GM21786 (cell line): ENCODE measurements at regions not wholly inside any gene's neighbourhood (a gene's known extent, or its start where the extent isn't known, plus 50 kb on each side); places are given as distances from the start of the nearest gene placed in this dataset.
"Not testable (repeated sequence)": the region's sequence is repeated elsewhere in the genome, so short reads cannot be mapped to it uniquely, and the experiment has no call there.

Experiments
- ATAC-seq: cut with Tn5 transposase; IDR thresholded peaks from one replicate; pipeline ENCODE4 v1.9.1; 2021; ENCODE audit not compliant: unreplicated experiment

DNA sequence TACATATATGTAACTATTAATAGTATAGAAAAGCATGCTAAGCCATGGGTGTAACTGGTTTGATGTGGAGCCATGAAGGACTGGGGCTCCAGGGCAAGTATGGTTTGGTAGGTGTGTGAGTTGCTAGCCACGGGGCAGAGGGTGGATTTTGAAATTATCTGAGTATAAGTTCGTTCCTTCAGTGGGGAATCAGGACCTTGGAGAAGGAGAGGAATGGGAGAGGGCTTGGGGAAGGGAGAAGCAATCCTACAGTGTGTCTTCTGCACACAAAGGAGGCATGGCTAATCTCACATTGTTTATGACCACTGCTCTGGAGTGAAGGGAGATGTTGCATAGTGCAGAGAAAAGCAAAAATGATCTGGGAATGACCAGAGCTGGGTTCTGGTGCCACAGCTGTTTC lies 127.8 kb upstream of the CADM1 start:
- ATAC-seq, result no peak

DNA sequence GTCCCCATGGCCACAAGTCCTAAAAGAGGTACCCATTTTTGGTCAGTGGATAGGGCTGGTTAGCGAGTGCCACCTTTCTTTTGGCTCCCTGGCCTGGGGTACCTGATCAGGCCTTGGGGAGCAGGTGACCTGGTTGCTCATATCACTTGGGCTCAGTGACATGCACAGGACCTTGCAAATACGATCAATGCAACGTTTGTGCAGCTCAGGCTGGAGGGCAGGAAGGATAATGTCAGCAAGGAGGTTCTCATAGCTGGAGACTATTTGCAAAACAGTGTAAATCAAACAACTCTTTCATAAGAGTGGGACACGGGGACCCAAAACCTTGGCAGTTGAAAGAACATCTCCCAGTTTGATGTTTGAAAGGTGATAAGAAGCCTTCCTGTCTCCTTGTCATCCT lies 127.4 kb upstream of the CADM1 start:
- no peak for ATAC-seq

DNA sequence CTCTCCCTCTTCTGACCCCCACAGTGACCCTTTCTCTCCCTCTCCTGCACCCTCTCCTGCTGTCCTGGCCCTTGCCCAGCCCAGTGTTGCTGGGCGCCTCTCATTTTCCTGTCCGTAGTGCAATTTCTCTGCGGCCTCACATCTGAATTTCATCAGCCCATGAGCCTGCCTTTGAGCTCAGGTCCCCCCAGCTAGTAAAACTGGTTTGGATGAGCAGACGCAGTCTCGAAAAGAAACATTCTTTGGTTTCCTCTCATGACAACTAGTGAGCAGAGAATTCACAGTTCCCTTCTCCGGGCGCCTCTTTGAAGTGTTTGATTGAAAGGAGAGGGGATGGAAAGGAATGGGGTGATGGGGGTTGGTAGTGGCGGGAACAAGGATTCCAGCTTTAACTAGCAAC lies 126.0 kb upstream of the CADM1 start:
- ATAC-seq, result no peak

DNA sequence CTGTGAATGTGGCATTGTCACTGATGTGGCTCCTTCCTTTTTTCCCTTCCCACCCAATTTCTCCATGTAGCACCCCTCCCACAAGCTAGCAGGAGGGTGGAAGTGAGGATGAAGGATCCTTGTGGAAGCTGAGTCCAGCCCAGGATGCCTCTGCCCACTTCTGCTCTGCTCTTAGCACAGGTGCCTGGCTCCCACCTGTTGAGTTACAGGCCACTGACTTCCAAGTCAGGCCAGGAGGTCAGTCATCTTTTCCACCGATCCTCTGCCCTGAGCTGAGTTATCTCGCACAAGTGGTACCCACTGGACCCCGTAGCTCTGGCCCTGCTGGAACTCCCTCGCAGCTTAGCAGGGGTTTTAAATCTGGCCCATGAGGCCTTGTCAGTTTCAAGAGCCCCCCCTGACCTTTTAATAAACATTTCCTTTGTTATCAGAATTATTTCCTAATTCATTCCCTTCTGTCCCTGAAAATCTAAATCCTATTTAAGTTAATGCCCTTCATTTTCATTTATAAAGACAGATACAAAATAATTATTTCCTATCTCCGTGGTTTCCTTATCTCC lies 125.3 kb upstream of the CADM1 start:
- ATAC-seq, result no peak

DNA sequence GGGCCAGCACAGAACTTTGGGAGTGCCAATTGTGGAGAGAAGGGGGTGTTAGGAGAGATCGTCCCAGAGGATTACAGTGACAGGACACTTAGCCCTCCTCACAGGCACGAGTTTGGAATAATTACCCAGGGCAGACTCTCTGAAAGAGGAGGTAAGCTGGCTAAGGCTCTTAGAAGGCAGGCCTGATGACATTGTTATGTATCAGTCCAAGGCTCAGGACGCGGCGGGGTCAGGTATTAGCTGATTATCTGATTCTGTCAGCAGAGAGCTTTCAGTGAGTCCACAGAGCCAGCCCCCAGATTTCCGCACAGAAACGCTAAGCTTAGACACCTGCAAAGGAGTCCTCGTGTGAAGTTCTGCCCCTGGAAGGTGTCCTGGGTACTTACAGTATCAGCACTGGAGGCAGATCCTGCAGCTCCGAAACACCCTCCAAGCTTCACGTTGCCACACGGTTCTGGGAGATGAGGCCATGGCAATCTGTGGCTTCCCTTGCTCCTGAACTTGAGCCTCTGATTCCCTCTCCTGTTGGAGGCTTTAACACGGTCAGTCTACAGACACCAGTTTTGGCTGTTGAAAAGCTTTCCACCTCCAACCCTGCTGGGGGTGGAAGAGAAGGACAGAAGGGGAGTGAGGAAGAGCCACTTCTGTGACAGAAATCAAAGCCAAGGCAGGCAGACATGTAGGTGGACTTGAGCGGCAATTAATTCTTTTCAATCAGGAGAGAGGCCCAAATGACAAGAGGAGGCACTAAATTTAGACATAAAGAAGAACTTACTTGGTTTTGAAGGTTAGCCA lies 123.6 kb upstream of the CADM1 start:
- ATAC-seq, result no peak

DNA sequence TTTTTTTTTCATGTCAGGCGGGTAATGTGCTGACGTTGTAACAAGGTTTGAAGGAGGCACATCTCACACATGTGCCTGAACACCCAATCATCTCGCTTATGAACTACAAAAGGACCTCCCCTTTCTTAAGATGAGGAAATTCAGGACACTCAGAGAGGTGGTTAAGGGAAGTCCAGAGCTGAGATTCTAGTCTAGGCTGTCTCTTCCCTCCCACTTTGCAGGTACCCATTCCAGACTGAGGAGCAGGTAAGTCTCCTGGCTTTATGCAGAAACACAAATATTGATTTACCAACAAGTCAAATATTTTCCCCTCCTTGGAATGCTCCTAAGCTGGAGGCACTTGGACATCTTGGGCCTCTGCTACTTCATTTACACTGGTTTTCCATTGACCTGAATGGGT lies 122.9 kb upstream of the CADM1 start:
- ATAC-seq, result no peak

DNA sequence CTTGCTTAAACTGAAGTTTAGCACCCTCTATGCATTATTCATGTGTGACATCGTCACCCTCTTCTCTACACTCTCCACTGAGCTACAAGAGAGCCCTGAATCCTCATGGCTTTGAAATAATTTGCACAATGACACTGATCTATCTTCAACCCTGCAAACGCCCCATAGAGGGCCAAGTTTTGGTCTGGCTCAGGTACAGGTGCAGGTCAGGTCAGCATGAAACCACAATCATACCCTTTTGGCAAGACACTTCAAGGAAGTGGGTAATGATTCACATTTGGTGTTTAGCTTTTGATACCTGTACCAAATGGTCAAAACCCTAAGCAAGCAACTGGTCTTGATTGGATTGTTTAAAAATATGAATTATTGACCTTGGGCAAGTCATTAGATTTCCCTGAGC lies 122.2 kb upstream of the CADM1 start:
- no peak for ATAC-seq

DNA sequence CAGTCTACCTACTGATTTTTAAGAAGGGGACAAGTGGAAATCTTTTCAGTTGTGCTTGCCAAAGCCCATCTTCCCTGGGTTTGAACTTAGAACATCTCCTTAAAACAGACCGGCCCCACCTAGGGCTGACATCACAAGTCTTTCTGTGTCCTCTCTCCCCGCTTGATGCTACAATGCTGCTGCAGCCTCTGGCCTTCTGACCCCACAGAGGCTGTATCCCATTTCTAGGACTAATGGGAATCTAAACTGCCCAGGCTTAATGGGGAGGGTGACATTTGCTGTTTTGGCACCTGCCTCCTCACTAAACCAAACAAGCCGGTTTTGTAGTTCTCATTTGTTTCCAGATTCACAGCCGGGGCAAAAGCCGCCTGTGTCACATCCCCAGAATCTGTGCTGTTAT lies 121.3 kb upstream of the CADM1 start:
- ATAC-seq, result no peak

DNA sequence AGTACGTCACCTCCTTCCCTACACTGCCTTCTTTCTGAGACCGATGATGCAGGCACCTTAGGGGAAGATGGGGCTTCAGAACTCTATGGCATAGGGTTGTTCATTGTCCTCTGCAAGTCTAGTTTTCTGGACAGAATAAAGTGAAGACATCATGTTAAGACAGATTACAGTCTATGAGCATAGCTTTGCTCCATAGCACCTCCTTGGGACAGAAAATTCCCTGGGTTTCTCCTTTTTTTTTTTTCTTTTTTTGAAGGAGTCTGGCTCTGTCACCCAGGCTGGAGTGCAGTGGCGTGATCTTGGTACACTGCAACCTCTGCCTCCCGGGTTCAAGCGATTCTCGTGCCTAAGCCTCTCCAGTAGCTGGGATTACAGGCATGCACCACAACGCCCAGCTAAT lies 119.8 kb upstream of the CADM1 start:
- ATAC-seq, result no peak

DNA sequence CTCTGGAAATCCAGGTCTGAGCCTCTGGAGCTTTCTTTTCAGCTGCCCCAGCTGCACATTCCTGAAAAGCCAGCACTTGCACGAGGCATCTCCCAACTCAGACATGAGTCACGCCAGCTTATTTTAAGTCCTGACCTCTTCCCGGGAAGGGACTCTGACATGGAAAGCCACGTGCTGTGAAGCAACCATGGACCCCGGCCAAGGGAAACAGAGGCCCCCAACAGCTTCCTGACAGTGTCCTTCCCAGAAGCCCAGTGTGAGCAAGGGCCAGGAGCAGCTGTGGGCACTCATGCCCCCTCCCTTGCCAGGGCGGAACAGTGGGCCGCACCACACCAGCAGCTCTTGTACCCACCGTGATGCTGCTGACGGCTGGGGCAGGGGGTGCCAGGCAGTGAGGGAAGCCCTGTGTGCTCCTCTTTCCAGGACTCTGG lies 118.8 kb upstream of the CADM1 start:
- ATAC-seq, result no peak

DNA sequence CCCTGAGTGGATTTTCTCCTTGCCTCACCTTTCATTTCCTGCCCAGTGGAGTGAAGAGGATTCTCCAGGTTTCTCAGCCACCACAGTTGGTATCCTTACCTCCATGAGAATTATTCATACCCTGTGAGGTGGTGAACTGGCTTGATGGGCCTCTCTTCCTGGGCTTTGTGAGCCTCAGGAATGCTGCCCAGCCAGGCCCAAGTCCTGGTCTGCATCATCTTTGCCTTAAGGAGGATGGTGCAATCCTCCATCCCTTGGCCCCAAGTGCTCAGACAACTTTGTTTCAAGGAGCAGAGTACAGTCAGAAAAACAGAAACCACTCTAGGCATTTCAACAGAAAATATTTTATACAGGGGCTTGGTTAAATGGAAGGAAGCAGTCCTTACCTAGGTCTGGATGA lies 114.2 kb upstream of the CADM1 start:
- no peak for ATAC-seq

DNA sequence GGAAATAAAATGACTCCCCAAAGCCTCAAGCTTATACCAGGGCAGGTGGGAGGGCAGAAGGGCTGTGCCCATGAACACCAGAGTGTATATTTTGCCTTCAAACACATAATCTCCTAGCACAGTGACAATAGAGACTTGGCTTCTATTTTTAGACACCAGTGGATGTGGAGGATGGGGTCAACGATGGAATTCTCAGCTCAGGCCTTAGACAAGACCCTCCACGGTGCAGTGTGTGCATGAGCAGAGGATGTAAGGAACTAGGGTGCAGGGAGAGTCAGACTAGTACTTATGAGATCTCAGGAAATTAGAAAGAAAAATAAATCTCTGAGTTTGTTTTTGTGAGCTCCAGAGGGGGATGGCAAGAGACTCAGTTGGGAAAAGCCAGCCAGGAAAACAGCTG lies 113.6 kb upstream of the CADM1 start:
- ATAC-seq, result no peak

DNA sequence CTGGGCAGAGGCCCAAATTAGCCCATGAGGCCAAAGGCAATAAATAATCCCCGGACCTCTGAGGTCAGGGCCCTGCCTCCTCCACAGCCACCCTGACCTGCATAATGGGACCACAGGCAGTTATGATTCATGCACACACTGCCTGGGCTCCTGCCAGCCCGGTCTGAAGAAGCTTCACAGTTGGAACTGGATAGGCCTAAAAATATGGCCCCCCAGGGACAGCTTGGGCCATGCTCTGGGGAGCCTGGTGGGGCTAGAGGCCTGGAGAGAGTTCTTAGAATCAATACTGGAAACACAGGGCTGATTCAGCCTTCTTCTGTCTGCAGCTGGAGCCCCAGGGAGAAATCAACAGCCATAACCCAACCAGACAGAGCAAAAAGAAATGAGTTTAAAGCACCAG lies 112.8 kb upstream of the CADM1 start:
- ATAC-seq, result no peak

DNA sequence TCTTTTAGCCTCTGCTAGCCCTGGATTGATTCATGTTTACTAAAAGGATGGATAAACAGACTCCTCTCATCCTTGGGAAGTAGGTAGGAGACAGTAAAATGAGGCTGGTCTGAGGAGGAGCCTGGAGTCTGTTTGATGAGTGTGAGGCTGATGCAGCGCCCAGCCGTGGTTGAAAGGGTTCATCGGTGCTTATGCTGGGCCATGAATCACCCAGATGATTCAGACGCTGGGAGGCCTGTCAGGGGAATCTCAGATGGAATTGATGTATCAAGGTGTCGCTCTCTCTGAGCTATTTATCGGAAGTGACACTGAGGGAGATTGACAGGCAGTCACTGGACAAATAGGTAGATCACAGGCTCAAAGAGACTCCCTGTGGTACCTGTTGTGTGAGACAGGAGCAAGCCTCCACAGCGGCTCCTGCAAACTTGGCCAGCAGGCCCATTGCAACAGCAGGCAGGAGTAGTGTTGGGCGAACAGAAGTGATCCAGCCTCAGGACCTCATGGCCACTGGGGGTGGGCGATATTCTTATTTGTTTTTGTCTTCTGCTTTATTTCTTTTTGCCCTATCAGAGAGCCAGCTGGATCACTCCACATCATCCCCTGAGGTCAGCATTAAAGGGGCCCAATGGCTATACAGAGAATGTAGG lies 109.9 kb upstream of the CADM1 start:
- ATAC-seq, result no peak

DNA sequence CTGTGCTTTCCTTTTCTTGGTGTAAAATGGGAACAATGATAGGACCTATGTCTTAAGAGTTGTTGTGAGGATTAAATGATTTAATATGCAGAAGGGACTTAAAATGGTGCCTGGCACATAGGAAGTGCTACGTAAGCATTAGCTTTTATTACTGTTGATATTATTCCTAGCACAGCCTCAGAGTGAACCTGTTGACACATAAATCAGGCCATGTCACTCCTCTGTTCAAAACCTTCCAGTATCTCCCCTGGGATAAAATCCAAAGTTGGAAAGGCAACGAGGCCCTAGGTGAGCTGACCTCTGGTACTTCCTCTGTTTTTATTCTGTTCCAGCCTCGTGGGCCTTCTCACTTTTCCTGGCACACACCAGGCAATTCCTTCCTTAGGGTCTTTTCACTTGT lies 108.8 kb upstream of the CADM1 start:
- ATAC-seq, result no peak

DNA sequence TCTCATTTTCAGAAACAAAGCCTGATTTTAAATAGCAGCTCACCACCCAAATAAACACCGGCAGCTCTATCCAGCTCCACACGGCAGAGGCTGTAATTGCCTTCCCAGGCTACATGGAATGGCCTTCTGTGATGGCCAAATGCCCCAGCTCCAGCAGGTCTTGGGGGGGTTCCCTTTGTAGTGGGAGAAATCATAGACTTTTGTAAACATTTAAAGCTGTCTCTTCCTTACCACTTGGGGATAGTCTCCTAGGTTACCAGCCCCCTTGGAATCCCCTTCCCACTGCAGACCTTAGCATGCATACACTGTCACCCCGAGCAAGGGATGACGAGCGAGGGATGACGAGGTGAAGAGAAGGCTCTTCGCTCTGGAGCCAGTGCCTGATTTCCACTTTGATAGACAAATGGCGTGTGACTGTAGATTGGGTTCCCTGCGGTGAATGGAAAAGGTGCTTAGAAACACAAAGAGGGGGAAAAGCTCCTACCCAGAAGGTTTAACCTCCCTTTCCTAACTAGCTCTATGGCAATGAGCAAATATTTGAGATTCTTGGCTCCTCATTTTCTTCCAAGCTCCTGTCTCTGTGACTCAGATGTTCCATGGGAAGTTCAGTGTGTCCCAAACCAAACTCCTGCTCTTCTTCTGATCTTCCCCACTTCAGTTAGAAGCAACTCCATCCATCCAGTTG lies 108.0 kb upstream of the CADM1 start:
- ATAC-seq, result no peak

DNA sequence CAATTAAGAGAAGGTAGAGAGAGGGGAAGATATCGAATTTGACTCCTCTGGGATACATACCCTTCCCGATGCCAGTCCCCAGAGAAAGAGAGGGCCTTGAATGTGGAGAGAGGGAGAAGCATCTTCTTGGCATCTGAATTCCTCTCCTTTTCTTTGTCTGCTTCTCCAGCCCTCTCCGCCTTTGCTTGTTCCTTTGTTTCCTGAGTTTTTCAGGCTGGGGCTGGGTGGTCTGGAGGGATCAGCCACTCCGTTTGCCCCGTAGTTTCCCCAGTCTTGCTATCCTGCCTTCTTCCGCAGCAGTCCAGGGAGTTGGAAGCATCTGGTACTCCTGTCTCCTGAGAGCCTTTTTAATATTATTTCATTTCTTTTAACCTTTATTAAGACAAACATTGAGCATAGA lies 107.1 kb upstream of the CADM1 start:
- no peak for ATAC-seq

DNA sequence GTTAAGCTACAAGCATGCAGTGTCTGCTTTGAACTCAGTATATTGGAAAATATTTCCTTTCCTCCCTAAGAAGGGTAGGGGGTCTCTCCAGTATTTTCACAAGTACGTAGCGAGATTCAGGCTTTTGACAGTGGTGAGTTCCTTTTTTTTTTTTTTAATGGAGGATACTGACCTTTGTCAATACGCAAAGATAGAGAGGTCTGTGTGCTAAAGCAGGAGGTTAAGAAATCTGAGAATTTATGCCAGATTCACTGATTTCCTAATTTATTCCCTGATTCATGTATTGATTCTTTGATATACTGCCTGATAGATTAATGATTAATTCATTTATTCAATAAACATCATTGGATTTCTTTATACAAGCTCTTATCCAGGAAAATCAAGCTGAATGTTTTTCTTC lies 106.7 kb upstream of the CADM1 start:
- ATAC-seq, result no peak

DNA sequence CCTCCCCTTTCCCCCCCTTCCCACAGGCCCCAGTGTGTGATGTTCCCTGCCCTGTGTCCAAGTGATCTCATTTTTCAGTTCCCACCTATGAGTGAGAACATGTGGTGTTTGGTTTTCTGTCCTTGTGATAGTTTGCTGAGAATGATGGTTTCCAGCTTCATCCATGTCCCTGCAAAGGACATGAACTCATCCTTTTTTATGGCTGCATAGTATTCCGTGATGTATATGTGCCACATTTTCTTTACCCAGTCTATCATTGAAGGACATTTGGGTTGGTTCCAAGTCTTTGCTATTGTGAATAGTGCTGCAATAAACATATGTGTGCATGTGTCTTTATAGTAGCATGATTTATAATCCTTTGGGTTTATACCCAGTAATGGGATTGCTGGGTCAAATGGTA lies 106.0 kb upstream of the CADM1 start:
- not testable (repeated sequence) for ATAC-seq

DNA sequence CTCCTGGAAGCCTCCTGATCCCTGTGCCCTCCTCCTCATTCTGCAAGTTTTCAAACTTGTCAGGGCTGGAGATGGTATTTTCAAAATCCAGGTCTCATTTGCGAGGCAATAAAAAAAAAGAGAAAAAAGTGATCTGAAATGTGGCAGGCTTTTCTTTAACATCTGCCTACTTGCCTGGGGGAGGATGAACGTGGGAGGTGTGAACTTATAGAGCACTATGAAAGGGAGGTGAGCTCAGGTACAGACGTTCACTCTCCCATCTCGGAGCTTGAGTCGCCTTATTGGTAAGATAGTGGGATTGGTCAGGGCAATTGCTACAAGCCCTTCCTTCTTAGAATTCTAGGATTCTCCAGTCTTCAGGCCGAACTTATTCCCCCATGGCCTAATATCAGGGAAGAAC lies 104.8 kb upstream of the CADM1 start:
- no peak for ATAC-seq

DNA sequence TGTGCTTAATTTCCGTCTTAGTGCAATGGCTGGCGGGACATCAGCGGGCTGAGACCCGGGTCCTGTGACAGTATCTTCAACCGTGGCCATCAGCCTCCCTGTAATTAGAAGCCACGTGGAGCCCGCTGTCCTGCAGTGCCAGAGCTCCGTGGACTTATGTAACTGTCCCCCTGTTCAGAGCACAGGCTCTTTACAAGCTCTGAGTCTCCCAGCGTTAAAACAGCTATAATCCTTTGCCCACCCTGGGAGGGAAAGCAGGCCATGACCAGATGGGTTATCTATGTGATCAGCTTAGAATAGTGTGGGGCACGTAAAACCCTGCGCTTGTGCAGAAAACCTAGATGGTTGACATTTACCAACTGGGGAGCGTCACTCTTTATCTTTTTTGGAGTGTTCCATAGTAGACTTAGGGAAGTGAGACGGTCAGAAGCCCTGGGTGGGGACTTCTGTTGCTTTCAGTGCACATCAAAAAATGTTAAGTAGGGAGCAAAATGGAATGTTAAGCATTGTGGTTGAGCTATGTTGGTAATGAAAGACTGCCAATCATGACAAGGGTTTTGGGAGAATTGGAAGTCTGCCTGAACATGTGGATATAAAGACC lies 103.5 kb upstream of the CADM1 start:
- no peak for ATAC-seq
